Fibroblast of pulmonary artery (primary cell): ENCODE measurements at regions not wholly inside any gene's neighbourhood (a gene's known extent, or its start where the extent isn't known, plus 50 kb on each side); places are given as distances from the start of the nearest gene placed in this dataset.
"Not testable (repeated sequence)": the region's sequence is repeated elsewhere in the genome, so short reads cannot be mapped to it uniquely, and the experiment has no call there.

Source experiments
- DNase-seq: peaks from one replicate; pipeline ENCODE4 v3.0.0-alpha.2; 2010; ENCODE audit warnings: low read depth
- H3K4me3 ChIP-seq: replicated peaks from 2 replicates; pipeline ENCODE4 v1.5.1; 2011; ENCODE audit warnings: low read depth, mild to moderate bottlenecking, control low read depth, low read length, moderate library complexity
- TF ChIP-seq, protein P1 (sequence below): IDR thresholded peaks from 2 replicates; pipeline ENCODE4 v1.5.1; 2011; ENCODE audit warnings: mild to moderate bottlenecking, control low read depth, low read length, inconsistent platforms; ENCODE audit errors: missing control alignments

GRCh38 chr6:14292119-14292518 is 174.5 kb downstream of the CD83 start:
- no peak overlapping the region for H3K4me3 ChIP-seq
- TF ChIP-seq, protein P1, sequence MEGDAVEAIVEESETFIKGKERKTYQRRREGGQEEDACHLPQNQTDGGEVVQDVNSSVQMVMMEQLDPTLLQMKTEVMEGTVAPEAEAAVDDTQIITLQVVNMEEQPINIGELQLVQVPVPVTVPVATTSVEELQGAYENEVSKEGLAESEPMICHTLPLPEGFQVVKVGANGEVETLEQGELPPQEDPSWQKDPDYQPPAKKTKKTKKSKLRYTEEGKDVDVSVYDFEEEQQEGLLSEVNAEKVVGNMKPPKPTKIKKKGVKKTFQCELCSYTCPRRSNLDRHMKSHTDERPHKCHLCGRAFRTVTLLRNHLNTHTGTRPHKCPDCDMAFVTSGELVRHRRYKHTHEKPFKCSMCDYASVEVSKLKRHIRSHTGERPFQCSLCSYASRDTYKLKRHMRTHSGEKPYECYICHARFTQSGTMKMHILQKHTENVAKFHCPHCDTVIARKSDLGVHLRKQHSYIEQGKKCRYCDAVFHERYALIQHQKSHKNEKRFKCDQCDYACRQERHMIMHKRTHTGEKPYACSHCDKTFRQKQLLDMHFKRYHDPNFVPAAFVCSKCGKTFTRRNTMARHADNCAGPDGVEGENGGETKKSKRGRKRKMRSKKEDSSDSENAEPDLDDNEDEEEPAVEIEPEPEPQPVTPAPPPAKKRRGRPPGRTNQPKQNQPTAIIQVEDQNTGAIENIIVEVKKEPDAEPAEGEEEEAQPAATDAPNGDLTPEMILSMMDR = no peak
- no peak for DNase-seq

DNA sequence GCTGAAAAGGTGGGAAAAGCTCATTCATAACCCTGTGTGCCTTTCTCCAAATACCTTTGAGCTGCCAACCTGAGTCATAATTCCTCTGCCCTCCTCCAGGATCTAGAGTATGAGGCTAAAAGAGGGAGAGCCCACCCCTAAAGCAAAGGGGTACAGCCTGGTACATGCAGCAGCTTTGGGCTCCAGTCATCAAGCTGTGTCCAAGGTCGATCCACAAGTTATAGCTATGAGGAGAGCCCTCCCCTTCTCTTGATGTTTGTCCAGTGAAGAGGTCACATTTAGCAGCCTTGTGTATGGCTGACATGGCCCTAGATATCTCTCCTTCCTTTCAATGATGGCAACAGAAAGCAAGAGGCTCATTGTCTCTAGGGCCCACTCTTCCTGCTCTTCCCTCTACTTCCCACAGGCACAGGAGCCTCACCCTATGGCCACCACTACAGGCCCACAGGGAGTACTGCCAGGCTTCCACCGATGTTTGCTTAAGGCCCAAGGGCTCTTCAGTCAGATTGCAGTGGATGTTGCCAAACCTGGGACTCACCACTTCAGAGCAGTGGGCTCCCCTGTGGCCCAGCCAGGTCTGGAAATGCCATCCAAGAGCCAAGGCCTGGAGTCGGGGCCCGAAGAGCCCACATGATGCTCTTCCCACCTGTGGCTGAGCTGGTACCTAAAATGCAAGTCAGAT is 176.8 kb downstream of the CD83 start:
- H3K4me3 ChIP-seq = no peak overlapping the region
- TF ChIP-seq, protein P1 = no peak
- no peak for DNase-seq

- not testable (repeated sequence) for DNase-seq, H3K4me3 ChIP-seq
These were observed 179.1 kb downstream of the CD83 start for GRCh38 chr6:14296698-14297097.

DNA sequence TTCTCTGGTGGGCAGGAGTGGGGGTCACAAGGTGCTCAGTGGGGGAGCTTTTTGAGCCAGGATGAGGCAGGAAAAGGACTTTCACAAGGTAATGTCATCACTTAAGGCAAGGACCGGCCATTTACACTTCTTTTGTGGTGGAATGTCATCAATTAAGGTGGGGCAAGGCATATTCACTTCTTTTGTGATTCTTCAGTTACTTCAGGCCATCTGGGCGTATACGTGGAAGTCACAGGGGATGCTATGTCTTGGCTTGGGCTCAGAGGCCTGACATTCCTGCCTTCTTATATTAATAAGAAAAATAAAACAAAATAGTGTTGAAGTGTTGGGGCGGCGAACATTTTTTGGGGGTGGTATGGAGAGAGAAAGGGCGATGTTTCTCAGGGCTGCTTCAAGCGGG is 179.5 kb downstream of the CD83 start:
- DNase-seq, H3K4me3 ChIP-seq: not testable (repeated sequence)

GRCh38 chr6:14300189-14300588 is 182.6 kb downstream of the CD83 start:
- DNase-seq, H3K4me3 ChIP-seq: not testable (repeated sequence)

DNA sequence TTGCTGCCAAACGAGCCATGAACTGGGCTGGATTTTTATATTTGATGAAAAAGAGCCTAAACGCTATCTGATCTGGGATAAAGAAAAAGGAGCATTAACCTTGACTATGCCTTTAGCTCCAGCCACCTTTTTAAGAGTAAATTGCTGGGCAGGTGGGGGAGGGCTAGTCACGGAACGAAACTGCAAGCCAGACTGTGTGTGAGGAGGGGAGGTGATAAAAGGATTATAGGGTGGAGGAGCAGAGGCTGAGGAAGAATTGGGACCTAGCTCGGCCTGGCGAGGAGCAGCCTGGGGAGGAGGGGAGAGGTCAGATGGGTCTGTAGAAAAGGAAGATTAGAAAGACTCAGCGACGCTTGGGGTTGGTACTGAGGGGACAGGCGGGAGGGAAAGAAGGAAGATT is 183.1 kb downstream of the CD83 start:
- DNase-seq = not testable (repeated sequence)

DNA sequence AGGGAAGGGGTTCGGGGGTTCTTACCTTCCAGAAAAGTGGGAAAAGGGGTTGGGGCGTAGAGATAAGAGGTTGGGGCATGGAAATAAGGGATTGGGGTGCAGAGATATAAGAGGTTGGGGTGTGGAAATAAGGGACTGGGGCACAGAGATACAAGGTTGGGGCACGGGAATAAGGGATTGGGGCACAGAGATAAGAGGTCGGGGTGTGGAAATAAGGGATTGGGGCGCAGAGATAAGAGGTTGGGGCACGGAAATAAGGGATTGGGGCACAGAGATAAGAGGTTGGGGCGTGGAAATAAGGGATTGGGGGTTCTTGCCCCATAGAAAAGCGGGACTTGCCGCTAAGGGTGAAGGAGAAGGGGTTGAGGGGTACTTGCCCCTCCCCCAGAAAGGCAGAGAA is 183.9 kb downstream of the CD83 start:
- not testable (repeated sequence) for H3K4me3 ChIP-seq, DNase-seq

More for the DNA sequence above, 183.1 kb downstream of the CD83 start:
- not testable (repeated sequence) for H3K4me3 ChIP-seq

DNA sequence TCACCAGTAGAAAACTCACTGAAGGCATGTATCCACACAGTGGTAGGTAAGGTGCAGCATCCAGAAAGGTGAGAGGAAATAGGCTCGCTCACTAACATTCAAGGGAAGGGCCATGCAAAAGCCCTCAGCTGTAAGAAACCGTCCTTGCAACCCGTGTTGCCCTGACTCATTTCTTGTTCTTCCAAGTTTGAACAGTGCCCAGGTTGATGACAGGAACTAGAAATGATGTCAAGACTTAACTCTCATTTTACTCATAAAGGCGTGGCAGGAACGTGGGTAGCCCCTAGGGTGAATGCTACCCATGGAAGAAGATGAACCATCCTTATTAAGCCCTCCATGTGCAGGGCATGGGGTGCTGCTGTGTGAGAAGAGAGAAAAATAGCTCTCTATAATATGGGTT is 187.6 kb downstream of the CD83 start:
- no peak overlapping the region for H3K4me3 ChIP-seq
- no peak for DNase-seq
- TF ChIP-seq, protein P1 = no peak

- no peak for DNase-seq
- TF ChIP-seq, protein P1 = no peak
- H3K4me3 ChIP-seq = no peak overlapping the region
These were observed 188.1 kb downstream of the CD83 start for GRCh38 chr6:14305624-14306023.
